ENCODE measurements at regions not wholly inside any gene's neighbourhood (a gene's known extent, or its start where the extent isn't known, plus 50 kb on each side); places are given as distances from the start of the nearest gene placed in this dataset.

GRCh38 chr1:57772580-57773195, 348.8 kb upstream of the DAB1 start:
- TF ChIP-seq EZH2 (IDR thresholded peaks at IDR 0.05; ENCODE audit: insufficient read depth, poor library complexity, severe bottlenecking) (no peak), EZH2phosphoT487 (IDR thresholded peaks at IDR 0.05; ENCODE audit: insufficient read depth, low read depth) (no peak)
